ENCODE measurements at regions not wholly inside any gene's neighbourhood (a gene's known extent, or its start where the extent isn't known, plus 50 kb on each side); places are given as distances from the start of the nearest gene placed in this dataset.

- TF ChIP-seq POLR2A (IDR thresholded peaks at IDR 0.05): no peak
- TF ChIP-seq, protein P1, sequence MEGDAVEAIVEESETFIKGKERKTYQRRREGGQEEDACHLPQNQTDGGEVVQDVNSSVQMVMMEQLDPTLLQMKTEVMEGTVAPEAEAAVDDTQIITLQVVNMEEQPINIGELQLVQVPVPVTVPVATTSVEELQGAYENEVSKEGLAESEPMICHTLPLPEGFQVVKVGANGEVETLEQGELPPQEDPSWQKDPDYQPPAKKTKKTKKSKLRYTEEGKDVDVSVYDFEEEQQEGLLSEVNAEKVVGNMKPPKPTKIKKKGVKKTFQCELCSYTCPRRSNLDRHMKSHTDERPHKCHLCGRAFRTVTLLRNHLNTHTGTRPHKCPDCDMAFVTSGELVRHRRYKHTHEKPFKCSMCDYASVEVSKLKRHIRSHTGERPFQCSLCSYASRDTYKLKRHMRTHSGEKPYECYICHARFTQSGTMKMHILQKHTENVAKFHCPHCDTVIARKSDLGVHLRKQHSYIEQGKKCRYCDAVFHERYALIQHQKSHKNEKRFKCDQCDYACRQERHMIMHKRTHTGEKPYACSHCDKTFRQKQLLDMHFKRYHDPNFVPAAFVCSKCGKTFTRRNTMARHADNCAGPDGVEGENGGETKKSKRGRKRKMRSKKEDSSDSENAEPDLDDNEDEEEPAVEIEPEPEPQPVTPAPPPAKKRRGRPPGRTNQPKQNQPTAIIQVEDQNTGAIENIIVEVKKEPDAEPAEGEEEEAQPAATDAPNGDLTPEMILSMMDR (IDR thresholded peaks at IDR 0.05): no peak
Measured at GRCh38 chrX:39475372-39475771, 622.4 kb downstream of the BCOR start.

Data from body of pancreas (tissue), 4 donors.